DMS53 treated with DMSO at 0.1 percent for 48 hours (cell line): ENCODE measurements at regions not wholly inside any gene's neighbourhood (a gene's known extent, or its start where the extent isn't known, plus 50 kb on each side); places are given as distances from the start of the nearest gene placed in this dataset.

ENCODE experiments used
- DNase-seq: peaks from one replicate; lab custom pipeline; 2025; ENCODE audit not compliant: unreplicated experiment; lab: John Stamatoyannopoulos, UW

DNA sequence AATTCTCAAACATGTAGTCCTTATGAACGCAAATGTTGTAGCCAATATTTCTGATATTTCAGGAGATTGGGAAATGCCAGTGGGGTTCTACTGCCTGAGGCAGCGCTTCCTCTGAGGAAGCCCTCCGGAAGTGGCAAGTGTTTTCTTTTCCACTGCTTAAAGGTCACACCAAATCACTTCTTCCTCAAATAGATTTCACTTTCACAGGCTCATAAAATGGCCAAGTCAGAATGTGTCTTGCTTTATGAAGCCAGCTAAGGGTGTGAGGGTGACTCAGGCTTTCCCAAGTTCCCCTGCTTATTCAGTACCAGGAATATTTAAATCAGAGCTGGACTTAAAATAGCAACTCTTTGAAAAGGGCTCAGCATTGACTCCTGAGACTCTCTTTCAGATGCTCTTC, 514.2 kb upstream of the DIPK2B start:
- no peak for DNase-seq

DNA sequence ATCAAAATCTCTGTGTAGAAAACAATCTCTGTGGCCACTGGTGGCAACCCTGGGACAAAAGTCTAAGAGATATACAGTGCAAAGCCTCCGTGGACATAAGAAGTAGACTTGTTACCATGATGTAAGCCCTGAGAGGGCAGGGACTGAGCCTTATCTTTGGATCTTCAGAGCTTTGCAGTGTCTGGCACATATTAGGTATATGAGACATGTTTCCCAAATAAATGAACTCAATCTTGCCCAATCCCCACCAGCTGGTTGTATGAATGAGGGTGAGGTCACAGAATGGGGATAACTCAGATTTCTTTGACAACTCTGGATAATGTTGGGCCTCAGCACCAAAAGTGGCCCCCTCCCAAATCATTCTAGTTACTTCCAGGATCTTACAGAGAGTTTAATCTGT, 511.4 kb upstream of the DIPK2B start:
- no peak for DNase-seq

DNA sequence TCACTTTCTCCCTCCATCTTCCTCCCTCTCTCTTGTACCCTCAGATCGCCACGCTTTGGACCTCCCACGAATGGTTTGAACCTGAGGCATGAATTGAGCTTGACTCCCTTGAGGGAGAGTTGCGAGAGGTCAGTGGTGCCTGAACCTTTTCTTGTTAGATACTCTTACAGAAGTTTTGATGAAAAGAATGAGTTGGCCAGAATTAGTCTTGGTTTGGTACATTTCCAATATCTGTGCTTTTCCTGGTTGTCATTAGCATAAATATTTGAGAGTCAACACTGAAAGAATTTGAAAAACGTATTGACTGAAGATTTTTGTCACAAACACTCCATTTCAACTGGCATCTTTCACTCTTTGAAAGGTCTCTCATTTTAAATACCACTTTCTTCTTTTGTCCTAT, 510.6 kb upstream of the DIPK2B start:
- no peak for DNase-seq

DNA sequence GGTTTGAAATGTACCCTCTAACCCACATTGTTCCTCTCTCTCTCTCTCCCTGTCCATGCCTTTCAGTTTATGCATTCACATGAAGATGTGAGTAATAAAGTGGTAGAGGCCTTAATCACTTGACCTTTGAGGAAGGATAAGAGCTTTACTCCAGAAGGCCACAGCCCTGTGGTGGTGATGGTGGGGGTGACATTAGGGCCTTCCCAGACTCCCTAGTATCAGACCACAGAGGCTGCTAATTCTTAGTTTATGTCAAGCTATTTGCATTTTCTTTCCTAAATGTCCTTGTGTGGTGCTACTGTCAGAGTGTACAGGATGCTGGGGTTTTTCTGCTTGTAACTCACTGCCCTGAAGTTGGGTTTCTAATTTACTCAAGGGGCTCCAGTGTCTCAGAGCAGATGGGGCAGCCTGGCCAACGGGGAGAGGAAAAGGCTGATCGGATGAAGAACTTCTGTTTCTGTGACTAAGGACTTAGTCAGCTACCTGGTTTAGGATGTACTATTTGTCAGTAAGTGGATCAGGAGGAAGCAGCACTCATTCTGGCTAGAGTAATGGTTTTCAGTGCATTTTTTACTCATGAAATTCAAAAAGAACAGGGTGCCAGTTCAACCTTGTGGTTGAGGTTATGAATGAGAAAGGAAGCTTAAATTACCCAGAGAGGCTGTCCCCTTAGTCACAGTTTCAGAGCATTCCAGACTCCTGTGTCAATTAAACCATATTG, 509.6 kb upstream of the DIPK2B start:
- no peak for DNase-seq

DNA sequence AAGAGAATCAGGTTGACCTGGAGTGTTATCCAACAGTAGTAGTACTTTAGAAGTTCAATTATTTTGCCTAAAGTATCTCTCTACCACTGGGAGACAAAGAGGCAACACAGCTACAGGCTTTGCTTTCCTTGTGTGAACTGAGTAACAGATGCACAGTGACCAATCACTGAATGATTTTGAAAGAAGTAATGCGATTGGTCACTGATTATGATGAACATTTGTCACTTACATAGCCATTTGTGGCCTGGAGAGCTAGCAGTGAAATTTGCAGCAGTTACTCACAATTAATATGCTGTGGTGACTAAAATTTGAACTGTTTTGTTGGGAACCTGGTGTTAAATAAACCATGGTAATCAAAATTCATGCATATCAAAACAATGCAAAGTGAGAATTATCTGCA, 508.7 kb upstream of the DIPK2B start:
- DNase-seq: no peak

DNA sequence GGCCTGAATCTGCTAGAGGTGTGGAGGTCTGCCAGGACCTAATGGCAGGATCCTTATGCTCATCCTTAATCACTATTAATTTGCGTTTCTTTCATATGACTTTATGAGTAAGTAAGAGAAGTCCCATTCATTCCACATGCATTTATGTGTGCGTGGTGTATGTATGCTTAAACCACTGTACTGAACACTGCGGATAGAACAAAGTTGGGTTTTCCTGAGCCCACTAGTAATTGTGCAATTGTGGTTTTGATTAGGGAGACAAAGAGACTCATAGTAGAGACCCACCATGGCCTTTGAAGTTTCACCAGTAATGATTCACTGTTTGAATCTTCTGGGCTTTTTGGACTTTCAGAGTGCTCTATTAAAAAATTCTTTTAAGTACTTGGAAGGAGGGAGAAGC, 498.5 kb upstream of the DIPK2B start:
- DNase-seq: no peak

DNA sequence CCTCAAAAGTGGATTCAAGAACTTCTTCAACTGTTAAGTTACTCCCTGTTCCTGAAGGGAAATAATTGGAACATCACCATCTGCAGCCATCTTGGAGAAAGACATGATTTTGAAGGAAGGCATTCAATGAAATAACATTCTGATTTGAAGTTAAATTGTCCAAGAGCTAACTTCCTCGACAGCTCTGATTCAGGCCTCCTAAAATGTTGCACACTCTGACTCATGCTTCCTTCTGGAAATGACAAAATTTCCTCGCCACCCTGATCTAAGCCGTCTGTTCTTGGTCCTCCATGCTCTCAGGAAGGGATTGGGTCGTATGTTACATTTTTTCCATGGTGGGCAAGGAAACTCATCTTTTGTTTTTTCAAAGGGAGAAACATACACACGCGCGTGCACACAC, 496.9 kb upstream of the DIPK2B start:
- no peak for DNase-seq

DNA sequence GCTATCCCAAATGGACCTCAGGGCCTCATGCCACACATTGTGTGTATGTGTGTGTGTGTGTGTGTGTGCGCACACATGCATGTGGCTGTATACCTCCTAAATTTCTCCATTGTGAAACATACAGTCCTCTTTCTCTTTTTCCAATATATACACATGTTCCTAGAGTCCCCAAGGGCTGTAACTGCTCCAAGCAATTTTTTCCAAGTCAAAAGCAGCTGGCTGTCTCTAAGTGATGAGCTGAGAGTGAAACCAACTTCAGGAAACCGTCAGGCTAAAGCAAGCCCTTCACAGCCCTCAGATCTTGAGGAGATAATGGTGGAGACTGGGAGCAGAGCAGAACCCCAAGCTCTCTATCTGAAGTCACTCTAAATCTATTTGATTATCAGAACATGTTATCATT, 496.1 kb upstream of the DIPK2B start:
- no peak for DNase-seq

DNA sequence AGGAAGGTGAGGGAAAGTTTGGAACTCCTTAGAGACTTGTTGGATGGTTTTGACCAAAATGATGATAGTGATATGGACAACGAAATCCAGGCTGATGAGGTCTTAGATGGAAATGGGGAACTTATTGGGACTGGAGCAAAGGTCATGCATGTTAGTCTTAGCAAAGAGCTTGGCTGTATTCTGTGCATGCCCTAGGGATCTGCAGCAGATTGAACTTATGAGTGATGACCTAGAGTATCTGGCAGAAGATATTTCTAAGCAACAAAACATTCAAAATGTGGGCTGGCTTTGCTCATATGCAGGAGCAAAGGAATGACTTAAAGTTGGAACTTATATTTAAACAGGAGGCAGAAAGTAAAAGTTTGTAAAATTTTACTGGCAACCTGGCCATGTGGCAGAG, 489.3 kb upstream of the DIPK2B start:
- DNase-seq: no peak

DNA sequence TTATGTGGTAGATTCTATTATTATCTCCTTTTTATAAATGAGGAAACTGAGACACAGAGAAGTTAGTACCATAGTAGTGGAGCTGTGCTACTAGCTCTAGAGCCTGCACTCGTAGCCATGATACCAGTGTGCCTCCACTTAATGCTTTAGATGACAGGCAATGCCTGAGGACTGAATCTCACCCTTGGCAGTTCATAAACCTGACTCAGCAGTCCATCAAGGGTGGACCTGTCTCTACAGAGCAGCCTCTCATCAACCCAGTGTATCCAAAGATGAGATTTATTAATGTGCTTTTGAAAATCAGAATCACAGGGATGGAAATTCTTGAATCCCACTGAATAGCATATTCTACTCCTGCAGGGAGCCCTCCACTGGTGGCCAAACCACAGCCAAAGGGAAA, 483.2 kb upstream of the DIPK2B start:
- no peak for DNase-seq

DNA sequence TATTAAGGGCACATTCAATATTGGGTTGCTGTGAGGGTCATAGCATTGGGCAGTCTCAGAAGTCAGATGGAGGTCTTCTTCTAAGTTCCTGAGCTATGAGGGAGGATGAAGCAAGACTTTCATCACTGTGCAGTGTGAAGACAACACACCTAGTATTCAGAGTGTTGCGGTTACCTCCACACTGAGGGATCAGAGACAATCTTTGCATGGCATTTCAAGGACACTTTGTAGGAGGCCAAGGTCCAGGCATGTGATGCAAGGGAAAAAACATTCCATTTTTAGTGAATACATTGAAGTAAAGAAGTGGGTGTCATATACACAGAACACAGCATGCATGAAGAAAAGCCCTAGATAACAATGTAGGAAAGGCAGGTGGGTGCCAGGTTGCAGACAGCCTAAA, 481.2 kb upstream of the DIPK2B start:
- no peak for DNase-seq

DNA sequence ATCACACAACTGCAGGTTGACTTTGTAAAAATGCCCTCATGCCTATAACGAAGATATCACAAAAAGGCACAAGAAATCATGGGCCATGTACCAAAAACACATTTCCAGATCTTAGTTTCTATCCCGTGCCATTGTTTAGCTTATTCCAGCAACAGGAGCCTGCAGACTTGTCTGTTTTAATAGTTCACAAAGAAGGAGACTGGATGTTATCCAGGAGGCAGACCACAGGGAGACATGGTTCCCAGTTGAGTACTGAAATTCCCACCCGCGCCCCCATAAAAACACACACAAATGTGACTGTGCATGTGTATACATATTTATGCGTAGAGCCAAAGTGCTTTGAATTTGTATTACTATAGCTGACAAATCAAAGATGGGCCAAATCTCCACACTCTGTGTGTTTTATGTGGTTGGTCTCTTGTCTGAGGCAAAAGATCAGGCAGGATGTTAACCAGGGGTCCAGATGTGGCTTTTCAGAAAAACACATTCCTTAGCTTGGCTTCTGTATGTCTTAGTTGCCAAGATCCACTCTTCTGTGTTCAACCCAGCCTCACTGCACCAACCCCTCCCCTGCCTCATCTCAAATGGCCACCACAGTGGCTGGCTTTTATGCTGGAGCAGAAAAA, 469.2 kb upstream of the DIPK2B start:
- DNase-seq: no peak

DNA sequence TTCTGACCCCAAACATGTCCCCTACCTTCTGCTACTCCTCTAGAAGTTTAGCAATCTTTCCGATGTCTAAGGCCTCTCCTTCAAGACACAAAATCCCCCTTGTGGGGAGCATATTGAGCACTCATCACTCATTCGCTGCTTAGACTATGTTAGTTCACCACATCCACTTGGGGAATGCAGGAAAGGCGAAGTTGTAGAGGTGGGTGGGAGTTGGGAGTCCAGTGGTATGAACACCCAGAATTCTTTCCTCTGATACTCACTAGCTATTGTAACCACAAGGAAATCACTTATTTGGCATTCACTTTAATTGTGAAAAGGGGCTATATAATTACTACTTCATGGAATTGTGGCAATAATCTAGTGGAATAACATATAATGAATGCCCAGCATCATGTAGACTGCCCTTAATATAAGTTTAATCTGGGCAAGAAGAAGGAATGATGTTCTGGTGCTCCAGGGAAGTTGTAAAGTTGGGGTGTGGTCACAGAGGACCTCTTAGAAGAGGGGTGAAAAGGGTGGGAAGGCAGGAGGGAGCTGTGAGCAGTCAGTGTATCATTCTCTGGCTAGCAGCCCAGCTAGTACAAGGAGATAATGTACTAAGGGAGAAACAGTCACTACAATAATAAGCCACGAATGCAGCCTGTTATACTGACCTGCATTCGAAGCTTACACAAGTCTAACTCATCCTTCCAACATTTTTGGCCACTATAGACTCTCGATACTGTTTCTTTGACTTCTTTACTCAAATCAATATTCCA, 468.2 kb upstream of the DIPK2B start:
- DNase-seq: no peak

DNA sequence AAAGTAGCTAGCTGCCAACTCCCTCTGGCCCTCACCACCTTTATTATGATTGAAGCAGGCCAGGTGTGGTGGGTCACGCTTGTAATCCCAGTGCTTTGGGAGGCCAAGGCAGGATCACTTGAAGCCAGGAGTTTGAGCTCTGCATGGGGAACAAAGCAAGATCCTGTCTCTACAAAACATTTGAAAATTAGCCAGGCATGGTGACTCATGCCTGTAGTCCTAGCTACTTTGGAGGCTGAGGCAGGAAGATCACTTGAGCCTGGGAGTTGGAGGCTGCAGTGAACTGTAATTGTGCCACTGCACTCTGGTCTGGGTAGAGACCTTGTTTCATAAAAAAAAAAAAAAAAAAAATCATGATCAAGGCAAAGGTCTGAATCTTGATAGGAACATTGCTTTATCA, 467.0 kb upstream of the DIPK2B start:
- DNase-seq: no peak

DNA sequence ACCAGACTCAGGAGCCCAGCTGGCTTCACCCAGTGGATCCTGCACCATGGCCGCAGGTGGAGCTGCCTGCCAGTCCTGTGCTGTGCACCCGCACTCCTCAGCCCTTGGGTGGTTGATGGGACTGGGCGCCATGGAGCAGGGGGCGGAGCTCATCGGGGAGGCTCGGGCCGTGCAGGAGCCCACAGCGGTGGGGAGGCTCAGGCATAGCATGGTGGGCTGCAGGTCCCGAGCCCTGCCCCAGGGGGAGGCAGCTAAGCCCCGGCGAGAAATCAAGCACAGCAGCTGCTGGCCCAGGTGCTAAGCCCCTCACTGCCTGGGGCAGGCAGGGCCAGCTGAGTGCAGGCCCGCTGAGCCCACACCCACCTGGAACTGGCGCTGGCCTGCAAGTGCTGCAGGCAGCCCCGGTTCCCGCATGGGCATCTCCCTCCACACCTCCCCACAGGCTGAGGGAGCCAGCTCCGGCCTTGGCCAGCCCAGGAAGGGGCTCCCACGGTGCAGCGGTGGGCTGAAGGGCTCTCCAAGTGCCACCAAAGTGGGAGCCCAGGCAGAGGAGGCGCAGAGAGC, 464.1 kb upstream of the DIPK2B start:
- DNase-seq: no peak

DNA sequence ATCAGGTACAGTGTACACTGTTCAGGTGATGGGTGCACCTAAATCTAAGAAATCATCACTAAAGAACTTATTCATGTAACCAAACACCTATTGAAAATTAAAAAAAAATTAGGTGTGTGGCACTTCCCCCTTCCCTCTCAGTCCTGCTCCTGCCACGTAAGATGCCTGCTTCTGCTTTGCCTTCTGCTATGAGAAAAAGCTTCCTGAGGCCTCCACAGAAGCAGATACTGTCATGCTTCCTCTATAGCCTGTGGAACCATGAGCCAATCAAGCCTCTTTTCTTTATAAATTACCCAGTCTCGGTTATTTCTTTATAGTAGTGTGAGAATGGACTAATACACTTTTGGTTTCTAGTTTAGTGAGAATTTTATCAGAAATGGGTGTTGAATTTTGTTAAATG, 459.8 kb upstream of the DIPK2B start:
- DNase-seq: no peak

DNA sequence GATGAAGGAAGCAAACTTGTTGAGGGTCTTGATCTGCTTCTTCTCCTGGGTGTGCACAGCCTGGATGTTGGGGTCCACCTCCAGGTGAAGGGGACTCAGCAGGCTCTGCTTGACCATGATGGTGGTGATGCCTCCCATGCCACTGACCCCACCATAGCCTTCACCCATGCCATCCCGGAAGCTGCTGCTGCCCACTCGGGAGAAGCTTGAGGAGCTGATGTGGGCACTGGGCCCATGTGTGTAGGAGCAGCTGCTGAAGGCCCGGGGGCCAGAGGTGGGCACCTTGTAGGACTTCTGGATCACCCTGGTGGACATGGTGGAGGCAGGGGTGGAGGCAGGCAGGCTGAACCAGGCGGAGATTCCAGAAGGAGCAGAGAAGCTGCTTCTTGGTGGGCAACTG, 432.7 kb upstream of the DIPK2B start:
- no peak for DNase-seq

DNA sequence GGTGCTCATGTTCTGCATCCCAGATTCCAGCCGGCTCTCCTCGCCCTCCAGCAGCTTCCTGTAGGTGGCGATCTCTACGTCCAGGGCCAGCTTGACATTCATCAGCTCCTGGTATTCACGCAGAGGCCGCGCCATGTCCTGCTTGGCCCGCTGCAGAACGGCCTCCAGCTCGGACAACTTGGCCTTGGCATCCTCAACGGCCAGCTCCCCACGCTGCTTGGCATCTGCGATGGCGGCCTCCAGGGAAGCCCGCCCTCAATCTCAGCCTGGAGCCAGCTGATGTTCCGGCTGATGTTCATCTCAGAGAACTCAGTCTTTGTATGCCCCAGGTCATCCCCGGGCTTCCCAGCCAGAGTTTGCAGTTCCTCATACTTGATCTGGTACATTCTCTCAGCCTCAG, 431.8 kb upstream of the DIPK2B start:
- no peak for DNase-seq

DNA sequence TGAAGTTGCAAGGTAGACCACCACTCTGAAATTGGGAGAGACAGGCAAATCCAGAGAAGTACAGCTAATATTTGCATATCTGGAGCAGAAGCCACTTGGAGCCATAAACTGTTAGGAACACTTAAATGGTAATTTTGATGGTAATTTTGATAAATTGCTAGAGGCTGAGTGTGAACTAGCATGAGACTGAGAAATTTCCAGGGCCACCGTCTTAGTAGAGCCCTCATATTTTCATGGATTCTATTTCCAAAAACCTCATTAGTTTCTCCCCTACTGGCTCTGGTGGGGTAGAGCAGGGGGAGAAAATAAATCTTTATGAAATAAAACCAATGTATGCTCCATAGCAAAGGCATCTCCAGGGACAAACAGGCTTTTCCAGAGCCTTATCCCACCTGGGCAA, 429.4 kb upstream of the DIPK2B start:
- no peak for DNase-seq

DNA sequence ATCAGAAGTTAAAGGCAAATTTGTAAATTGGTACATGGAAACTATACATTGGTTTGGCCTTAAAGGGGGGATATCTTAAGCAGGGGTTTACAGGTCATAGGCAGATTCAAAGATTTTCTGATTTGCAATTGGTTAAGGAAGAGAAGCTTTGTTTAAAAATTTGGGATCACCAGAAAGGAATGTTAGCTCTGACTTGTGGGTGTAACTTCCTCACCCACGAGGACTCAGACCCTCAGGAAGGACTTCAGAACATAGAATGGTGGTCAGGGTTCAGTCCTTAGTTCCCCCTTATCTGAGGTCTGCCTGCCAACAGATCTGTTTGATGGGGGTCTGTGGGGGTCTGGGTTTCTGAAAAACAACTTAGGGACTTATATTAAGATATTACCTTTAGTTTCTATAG, 427.4 kb upstream of the DIPK2B start:
- DNase-seq: no peak

DNA sequence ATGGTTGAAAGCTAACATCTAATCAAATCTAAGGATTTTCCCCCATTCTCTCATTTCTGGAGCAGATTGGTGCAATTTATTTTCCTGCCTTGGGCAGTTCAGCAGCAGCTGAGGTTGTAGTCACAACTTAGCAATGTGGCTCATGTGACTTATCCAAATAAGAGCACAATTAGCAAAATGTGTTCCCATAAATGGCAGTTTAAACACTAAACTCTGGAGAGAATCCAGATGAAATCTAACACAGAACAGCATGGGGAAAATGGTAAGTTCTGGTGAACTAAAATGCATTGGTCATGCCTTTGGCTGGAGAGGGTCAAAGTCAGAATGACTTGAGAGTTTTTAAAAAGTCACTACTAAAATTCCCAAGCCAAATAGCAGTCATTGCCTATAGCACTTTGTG, 422.6 kb upstream of the DIPK2B start:
- no peak for DNase-seq

DNA sequence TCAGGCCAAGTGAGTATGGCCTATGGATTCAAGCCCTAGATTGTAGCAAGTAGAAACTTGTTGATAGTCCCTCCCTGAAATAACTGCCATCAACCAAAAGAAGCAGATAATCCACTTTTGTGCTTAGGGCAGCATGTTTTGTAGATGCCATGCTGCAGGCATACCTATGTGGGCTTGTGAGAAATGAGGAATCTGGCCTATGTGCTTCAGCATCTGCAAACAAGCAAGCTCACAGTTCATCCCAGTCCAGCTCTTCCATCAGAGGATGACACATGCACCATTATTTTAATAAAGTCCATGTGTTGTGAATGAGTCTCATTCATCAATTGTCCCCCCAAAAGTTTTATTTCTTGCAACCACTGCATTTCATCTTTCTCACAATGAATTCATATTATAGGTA, 421.9 kb upstream of the DIPK2B start:
- no peak for DNase-seq
